ENCODE measurements at regions not wholly inside any gene's neighbourhood (a gene's known extent, or its start where the extent isn't known, plus 50 kb on each side); places are given as distances from the start of the nearest gene placed in this dataset.

DNA sequence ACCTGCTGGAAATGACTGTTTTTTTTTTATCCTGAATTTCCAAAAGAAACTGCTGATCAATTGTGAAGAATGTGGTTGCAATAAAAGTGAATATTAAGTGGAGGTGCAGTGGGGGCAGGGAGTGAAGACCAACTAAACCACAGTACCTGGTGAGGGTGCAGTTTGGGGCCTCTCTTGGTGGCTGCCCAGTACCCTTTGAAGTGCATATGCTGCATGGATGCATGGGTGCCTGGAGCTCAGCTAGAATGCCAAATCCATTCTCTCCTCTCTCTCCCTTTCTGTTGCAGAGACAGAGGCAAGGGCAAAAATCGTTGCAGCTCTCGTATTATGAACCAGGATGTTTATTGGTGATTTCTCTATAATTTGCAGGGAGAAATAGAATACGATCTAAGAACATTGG is 420.5 kb upstream of the ONECUT1 start:
- TF ChIP-seq, protein P1, sequence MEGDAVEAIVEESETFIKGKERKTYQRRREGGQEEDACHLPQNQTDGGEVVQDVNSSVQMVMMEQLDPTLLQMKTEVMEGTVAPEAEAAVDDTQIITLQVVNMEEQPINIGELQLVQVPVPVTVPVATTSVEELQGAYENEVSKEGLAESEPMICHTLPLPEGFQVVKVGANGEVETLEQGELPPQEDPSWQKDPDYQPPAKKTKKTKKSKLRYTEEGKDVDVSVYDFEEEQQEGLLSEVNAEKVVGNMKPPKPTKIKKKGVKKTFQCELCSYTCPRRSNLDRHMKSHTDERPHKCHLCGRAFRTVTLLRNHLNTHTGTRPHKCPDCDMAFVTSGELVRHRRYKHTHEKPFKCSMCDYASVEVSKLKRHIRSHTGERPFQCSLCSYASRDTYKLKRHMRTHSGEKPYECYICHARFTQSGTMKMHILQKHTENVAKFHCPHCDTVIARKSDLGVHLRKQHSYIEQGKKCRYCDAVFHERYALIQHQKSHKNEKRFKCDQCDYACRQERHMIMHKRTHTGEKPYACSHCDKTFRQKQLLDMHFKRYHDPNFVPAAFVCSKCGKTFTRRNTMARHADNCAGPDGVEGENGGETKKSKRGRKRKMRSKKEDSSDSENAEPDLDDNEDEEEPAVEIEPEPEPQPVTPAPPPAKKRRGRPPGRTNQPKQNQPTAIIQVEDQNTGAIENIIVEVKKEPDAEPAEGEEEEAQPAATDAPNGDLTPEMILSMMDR (conservative IDR thresholded peaks at IDR 0.05): no peak
- TF ChIP-seq ZFX (IDR thresholded peaks at IDR 0.05): no peak

Data from C4-2B (cell line).